Stimulated activated CD8-positive, alpha-beta memory T cell treated with anti-CD3 and anti-CD28 coated beads, Interleukin-4, amount 100 ng/mL, for 4 hours (primary cell): ENCODE measurements at regions not wholly inside any gene's neighbourhood (a gene's known extent, or its start where the extent isn't known, plus 50 kb on each side); places are given as distances from the start of the nearest gene placed in this dataset.
A peak's percentile ranks its signal among the peaks of the same experiment; 100 is the strongest.

Experiments
- DNase-seq, 2 donors: peaks; one replicate each; pipeline ENCODE4 v3.0.0-alpha.2; 2020; ENCODE audit warnings: low read depth in 2 of 2, low spot score in 1 of 2

- no peak for DNase-seq
Observed at GRCh38 chr13:29713839-29714238, 118.4 kb upstream of the SLC7A1 start.

GRCh38 chr13:29711776-29712175, 116.3 kb upstream of the SLC7A1 start:
- no peak for DNase-seq

GRCh38 chr13:29710511-29710910, 115.0 kb upstream of the SLC7A1 start:
- DNase-seq, result no peak

GRCh38 chr13:29709407-29710069, 114.0 kb upstream of the SLC7A1 start:
- no peak for DNase-seq

GRCh38 chr13:29707876-29708543, 112.5 kb upstream of the SLC7A1 start:
- peak; percentile 10 to 15 for DNase-seq

- no peak for DNase-seq
Observed at GRCh38 chr13:29706923-29707322, 111.4 kb upstream of the SLC7A1 start.

GRCh38 chr13:29704648-29705047, 109.2 kb upstream of the SLC7A1 start:
- no peak for DNase-seq

GRCh38 chr13:29703421-29703820, 107.9 kb upstream of the SLC7A1 start:
- DNase-seq, result no peak

GRCh38 chr13:29702912-29703351, 107.4 kb upstream of the SLC7A1 start:
- no peak for DNase-seq

- no peak for DNase-seq
Observed at GRCh38 chr13:29698106-29698505, 102.6 kb upstream of the SLC7A1 start.

- no peak for DNase-seq
Observed at GRCh38 chr13:29696606-29697005, 101.1 kb upstream of the SLC7A1 start.

- no peak for DNase-seq
Observed at GRCh38 chr13:29693275-29693945, 97.9 kb upstream of the SLC7A1 start.

- DNase-seq, result no peak
Observed at GRCh38 chr13:29689548-29689947, 94.1 kb upstream of the SLC7A1 start.

GRCh38 chr13:29688193-29688592, 92.7 kb upstream of the SLC7A1 start:
- DNase-seq, result no peak

GRCh38 chr13:29684441-29684840, 89.0 kb upstream of the SLC7A1 start:
- DNase-seq, result no peak

GRCh38 chr13:29683041-29683440, 87.6 kb upstream of the SLC7A1 start:
- no peak for DNase-seq

- no peak for DNase-seq
Observed at GRCh38 chr13:29681864-29682263, 86.4 kb upstream of the SLC7A1 start.

- DNase-seq, result no peak
Observed at GRCh38 chr13:29679396-29680053, 84.0 kb upstream of the SLC7A1 start.

GRCh38 chr13:29677627-29678026, 82.1 kb upstream of the SLC7A1 start:
- no peak for DNase-seq

GRCh38 chr13:29676941-29677452, 81.5 kb upstream of the SLC7A1 start:
- DNase-seq, result no peak

- no peak for DNase-seq
Observed at GRCh38 chr13:29676535-29676934, 81.0 kb upstream of the SLC7A1 start.

GRCh38 chr13:29674532-29674931, 79.0 kb upstream of the SLC7A1 start:
- no peak for DNase-seq
